ENCODE measurements at regions not wholly inside any gene's neighbourhood (a gene's known extent, or its start where the extent isn't known, plus 50 kb on each side); places are given as distances from the start of the nearest gene placed in this dataset.

GRCh38 chr4:45795135-45795534 lies 328.7 kb downstream of the GABRG1 start:
- Histone ChIP-seq H3K9ac (ENCODE audit: low read length) (no peak overlapping the region), H3K4me2 (ENCODE audit: low read length) (no peak overlapping the region), H3K27me3 (ENCODE audit: insufficient read depth, low read depth, low read length) (no peaks in the 10 kb centered on the region), H3F3A (ENCODE audit: insufficient read depth, low read length, poor library complexity, severe bottlenecking) (no peaks in the 10 kb centered on the region), H4K20me1 (ENCODE audit: insufficient read depth) (no peaks in the 10 kb centered on the region), H3K4me3 (ENCODE audit: low read length) (no peak overlapping the region), H2AFZ (ENCODE audit: low read depth, low read length) (no peak overlapping the region), H3K9me2 (ENCODE audit: insufficient read depth, low read length) (no peaks in the 10 kb centered on the region), H3K36me3 (ENCODE audit: insufficient read depth, low read length) (no peaks in the 10 kb centered on the region), H3K79me2 (replicated peaks; ENCODE audit: insufficient read depth, low read length) (no peaks in the 10 kb centered on the region), H3K27ac (ENCODE audit: low read length) (no peak overlapping the region), H3K9me3 (ENCODE audit: low read length) (no peaks in the 10 kb centered on the region)
- TF ChIP-seq MXI1 (conservative IDR thresholded peaks at IDR 0.05; ENCODE audit: poor library complexity, severe bottlenecking) (no peak), EZH2 (IDR thresholded peaks at IDR 0.05; ENCODE audit: borderline replicate concordance, insufficient read depth, low read length, poor library complexity, severe bottlenecking) (no peak), RAD21 (conservative IDR thresholded peaks at IDR 0.05) (no peak), SMC3 (conservative IDR thresholded peaks at IDR 0.05; ENCODE audit: poor library complexity) (no peak), POLR2AphosphoS5 (IDR thresholded peaks at IDR 0.05) (no peak), EP300 (conservative IDR thresholded peaks at IDR 0.05; ENCODE audit: poor library complexity, severe bottlenecking) (no peak), TAF1 (IDR thresholded peaks at IDR 0.05; ENCODE audit: low read depth) (no peak)
- TF ChIP-seq, protein P1, sequence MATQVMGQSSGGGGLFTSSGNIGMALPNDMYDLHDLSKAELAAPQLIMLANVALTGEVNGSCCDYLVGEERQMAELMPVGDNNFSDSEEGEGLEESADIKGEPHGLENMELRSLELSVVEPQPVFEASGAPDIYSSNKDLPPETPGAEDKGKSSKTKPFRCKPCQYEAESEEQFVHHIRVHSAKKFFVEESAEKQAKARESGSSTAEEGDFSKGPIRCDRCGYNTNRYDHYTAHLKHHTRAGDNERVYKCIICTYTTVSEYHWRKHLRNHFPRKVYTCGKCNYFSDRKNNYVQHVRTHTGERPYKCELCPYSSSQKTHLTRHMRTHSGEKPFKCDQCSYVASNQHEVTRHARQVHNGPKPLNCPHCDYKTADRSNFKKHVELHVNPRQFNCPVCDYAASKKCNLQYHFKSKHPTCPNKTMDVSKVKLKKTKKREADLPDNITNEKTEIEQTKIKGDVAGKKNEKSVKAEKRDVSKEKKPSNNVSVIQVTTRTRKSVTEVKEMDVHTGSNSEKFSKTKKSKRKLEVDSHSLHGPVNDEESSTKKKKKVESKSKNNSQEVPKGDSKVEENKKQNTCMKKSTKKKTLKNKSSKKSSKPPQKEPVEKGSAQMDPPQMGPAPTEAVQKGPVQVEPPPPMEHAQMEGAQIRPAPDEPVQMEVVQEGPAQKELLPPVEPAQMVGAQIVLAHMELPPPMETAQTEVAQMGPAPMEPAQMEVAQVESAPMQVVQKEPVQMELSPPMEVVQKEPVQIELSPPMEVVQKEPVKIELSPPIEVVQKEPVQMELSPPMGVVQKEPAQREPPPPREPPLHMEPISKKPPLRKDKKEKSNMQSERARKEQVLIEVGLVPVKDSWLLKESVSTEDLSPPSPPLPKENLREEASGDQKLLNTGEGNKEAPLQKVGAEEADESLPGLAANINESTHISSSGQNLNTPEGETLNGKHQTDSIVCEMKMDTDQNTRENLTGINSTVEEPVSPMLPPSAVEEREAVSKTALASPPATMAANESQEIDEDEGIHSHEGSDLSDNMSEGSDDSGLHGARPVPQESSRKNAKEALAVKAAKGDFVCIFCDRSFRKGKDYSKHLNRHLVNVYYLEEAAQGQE (IDR thresholded peaks at IDR 0.05; ENCODE audit: borderline replicate concordance), result no peak
- TF ChIP-seq, protein P2, sequence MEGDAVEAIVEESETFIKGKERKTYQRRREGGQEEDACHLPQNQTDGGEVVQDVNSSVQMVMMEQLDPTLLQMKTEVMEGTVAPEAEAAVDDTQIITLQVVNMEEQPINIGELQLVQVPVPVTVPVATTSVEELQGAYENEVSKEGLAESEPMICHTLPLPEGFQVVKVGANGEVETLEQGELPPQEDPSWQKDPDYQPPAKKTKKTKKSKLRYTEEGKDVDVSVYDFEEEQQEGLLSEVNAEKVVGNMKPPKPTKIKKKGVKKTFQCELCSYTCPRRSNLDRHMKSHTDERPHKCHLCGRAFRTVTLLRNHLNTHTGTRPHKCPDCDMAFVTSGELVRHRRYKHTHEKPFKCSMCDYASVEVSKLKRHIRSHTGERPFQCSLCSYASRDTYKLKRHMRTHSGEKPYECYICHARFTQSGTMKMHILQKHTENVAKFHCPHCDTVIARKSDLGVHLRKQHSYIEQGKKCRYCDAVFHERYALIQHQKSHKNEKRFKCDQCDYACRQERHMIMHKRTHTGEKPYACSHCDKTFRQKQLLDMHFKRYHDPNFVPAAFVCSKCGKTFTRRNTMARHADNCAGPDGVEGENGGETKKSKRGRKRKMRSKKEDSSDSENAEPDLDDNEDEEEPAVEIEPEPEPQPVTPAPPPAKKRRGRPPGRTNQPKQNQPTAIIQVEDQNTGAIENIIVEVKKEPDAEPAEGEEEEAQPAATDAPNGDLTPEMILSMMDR (IDR thresholded peaks at IDR 0.05; ENCODE audit: poor library complexity, severe bottlenecking), result no peak

- Histone ChIP-seq H2AFZ (ENCODE audit: low read depth, low read length) (no peak overlapping the region), H3K27me3 (ENCODE audit: insufficient read depth, low read depth, low read length) (no peaks in the 10 kb centered on the region), H3K4me3 (ENCODE audit: low read length) (no peak overlapping the region), H3F3A (ENCODE audit: insufficient read depth, low read length, poor library complexity, severe bottlenecking) (no peaks in the 10 kb centered on the region), H3K9me2 (ENCODE audit: insufficient read depth, low read length) (no peaks in the 10 kb centered on the region), H4K20me1 (ENCODE audit: insufficient read depth) (no peaks in the 10 kb centered on the region), H3K36me3 (ENCODE audit: insufficient read depth, low read length) (no peaks in the 10 kb centered on the region), H3K9ac (ENCODE audit: low read length) (no peak overlapping the region), H3K27ac (ENCODE audit: low read length) (no peak overlapping the region), H3K4me2 (ENCODE audit: low read length) (no peak overlapping the region), H3K79me2 (replicated peaks; ENCODE audit: insufficient read depth, low read length) (no peaks in the 10 kb centered on the region), H3K9me3 (ENCODE audit: low read length) (no peaks in the 10 kb centered on the region)
- TF ChIP-seq, protein P1 (IDR thresholded peaks at IDR 0.05; ENCODE audit: borderline replicate concordance), result no peak
- no peak for TF ChIP-seq EZH2 (IDR thresholded peaks at IDR 0.05; ENCODE audit: borderline replicate concordance, insufficient read depth, low read length, poor library complexity, severe bottlenecking)
- no peak for TF ChIP-seq SMC3 (conservative IDR thresholded peaks at IDR 0.05; ENCODE audit: poor library complexity)
- no peak for TF ChIP-seq MXI1 (conservative IDR thresholded peaks at IDR 0.05; ENCODE audit: poor library complexity, severe bottlenecking)
- no peak for TF ChIP-seq EP300 (conservative IDR thresholded peaks at IDR 0.05; ENCODE audit: poor library complexity, severe bottlenecking)
- TF ChIP-seq, protein P2 (IDR thresholded peaks at IDR 0.05; ENCODE audit: poor library complexity, severe bottlenecking), result no peak
- TF ChIP-seq RAD21 (conservative IDR thresholded peaks at IDR 0.05), result no peak
- TF ChIP-seq POLR2AphosphoS5 (IDR thresholded peaks at IDR 0.05), result no peak
- TF ChIP-seq TAF1 (IDR thresholded peaks at IDR 0.05; ENCODE audit: low read depth), result no peak
Observed at GRCh38 chr4:45778514-45778913, 345.3 kb downstream of the GABRG1 start.
